DND-41 (cell line): ENCODE measurements at regions not wholly inside any gene's neighbourhood (a gene's known extent, or its start where the extent isn't known, plus 50 kb on each side); places are given as distances from the start of the nearest gene placed in this dataset.

Source experiments
- CTCF ChIP-seq: IDR thresholded peaks from 2 replicates; pipeline ENCODE4 v1.5.1; 2012; ENCODE audit warnings: borderline replicate concordance, low read length, moderate library complexity, mild to moderate bottlenecking; ENCODE audit not compliant: poor library complexity, severe bottlenecking; ENCODE audit errors: extremely low read depth
- EZH2 ChIP-seq: IDR thresholded peaks from 3 replicates; pipeline ENCODE4 v1.6.1; 2012; ENCODE audit warnings: borderline replicate concordance, low read depth, mild to moderate bottlenecking, moderate library complexity, low read length, inconsistent platforms; ENCODE audit not compliant: severe bottlenecking

GRCh38 chr12:111218499-111218898 is 150.4 kb downstream of the PHETA1 start:
- TF ChIP-seq CTCF, result no peak
- TF ChIP-seq EZH2, result no peak
